ENCODE measurements at regions not wholly inside any gene's neighbourhood (a gene's known extent, or its start where the extent isn't known, plus 50 kb on each side); places are given as distances from the start of the nearest gene placed in this dataset.

DNA sequence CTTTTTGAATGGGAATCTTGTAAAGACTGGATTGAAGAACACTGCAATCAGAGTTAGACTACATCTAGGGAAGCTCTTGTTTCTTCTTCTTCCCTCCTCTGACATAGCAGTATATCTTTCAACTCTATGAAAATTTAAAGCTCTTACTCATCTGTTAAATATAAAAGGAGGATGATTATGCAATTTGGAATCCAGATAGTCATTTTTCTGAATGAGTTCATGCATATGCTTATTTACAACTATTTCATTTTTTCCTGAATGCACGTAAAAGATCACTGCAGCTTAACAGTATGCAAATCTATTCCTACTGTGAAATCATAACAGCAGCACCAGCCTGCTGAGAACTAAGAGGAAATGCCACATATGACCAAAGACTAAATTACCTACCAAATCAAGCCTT, 133.5 kb upstream of the TMCC3 start:
- no TSS peak for BruUV-seq (replicated peaks)
- no peaks in the 10 kb centered on the region for H3K27me3 Mint-ChIP-seq (ENCODE audit: unreplicated experiment)

DNA sequence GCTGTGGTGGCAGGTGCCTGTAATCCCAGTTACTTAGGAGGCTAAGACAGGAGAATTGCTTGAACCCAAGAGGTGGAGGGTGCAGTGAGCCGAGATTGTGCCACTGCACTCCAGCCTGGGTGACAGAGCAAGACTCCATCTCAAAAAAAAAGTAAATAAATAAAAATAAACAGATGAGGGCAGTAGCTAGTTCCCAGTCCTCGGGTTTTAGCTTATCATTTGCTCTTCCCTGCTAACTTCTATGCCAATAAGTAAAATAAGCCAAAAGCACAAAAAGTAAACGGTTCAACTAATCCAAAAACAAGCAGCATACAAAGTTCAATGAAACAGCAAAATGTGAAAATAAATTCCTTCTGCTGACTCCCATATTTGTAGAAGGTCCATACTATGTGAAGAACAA, 133.0 kb upstream of the TMCC3 start:
- TF ChIP-seq, protein P1, sequence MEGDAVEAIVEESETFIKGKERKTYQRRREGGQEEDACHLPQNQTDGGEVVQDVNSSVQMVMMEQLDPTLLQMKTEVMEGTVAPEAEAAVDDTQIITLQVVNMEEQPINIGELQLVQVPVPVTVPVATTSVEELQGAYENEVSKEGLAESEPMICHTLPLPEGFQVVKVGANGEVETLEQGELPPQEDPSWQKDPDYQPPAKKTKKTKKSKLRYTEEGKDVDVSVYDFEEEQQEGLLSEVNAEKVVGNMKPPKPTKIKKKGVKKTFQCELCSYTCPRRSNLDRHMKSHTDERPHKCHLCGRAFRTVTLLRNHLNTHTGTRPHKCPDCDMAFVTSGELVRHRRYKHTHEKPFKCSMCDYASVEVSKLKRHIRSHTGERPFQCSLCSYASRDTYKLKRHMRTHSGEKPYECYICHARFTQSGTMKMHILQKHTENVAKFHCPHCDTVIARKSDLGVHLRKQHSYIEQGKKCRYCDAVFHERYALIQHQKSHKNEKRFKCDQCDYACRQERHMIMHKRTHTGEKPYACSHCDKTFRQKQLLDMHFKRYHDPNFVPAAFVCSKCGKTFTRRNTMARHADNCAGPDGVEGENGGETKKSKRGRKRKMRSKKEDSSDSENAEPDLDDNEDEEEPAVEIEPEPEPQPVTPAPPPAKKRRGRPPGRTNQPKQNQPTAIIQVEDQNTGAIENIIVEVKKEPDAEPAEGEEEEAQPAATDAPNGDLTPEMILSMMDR (IDR thresholded peaks at IDR 0.05; ENCODE audit: unreplicated experiment), result no peak

More for the DNA sequence above, 133.5 kb upstream of the TMCC3 start:
- Mint-ChIP-seq H3K4me1 (ENCODE audit: low read depth, unreplicated experiment) (no peaks in the 10 kb centered on the region), H3K36me3 (ENCODE audit: insufficient read depth, unreplicated experiment) (no peaks in the 10 kb centered on the region), H3K9me3 (ENCODE audit: low read depth, unreplicated experiment) (no peaks in the 10 kb centered on the region), H3K27ac (ENCODE audit: unreplicated experiment) (no peak overlapping the region), H3K4me3 (ENCODE audit: low read depth, unreplicated experiment) (no peak overlapping the region)
- no peak for DNase-seq
- intact Hi-C loops (cut with micrococcal nuclease; ENCODE audit: unreplicated experiment), result no loop called here
- TF ChIP-seq, protein P1 (IDR thresholded peaks at IDR 0.05; ENCODE audit: unreplicated experiment), result no peak
- CTCF ChIA-PET, result interaction anchor here (1.1 kb wide), 1 partner anchor 202 kb away, joined by 3 read pairs; no protein-coding TSS in a partner anchor

DNA sequence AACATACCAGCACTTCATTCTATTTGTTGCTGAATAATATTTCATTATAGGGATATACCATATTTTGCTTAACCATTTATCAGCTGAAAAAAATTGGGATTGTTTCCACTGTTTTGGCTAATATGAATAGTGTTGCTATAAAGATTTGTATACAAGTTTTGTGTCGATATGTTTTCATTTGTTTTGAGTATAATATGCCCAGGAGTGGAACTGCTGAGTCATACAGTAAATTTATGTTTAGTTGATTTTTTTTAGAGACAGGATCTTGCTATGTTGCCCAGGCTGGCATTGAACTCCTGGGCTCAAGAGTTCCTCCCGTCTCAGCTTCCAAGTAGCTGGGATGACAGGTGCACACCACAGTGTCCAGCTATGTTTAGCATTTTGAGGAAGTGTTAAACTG, 131.5 kb upstream of the TMCC3 start:
- H3K27me3 Mint-ChIP-seq (ENCODE audit: unreplicated experiment), result peaks cover 19% of the 10 kb centered on the region
- no peaks in the 10 kb centered on the region for H3K4me1 Mint-ChIP-seq (ENCODE audit: low read depth, unreplicated experiment)
- TF ChIP-seq, protein P1 (IDR thresholded peaks at IDR 0.05; ENCODE audit: unreplicated experiment), result no peak
- CTCF ChIA-PET, result no interaction called here
- H3K36me3 Mint-ChIP-seq (ENCODE audit: insufficient read depth, unreplicated experiment), result no peaks in the 10 kb centered on the region
- BruUV-seq (replicated peaks), result no TSS peak
- no peak overlapping the region for H3K27ac Mint-ChIP-seq (ENCODE audit: unreplicated experiment)
- H3K4me3 Mint-ChIP-seq (ENCODE audit: low read depth, unreplicated experiment), result no peak overlapping the region
- DNase-seq, result no peak
- intact Hi-C loops (cut with micrococcal nuclease; ENCODE audit: unreplicated experiment), result no loop called here
- no peaks in the 10 kb centered on the region for H3K9me3 Mint-ChIP-seq (ENCODE audit: low read depth, unreplicated experiment)

More for the DNA sequence above, 133.0 kb upstream of the TMCC3 start:
- no peak for DNase-seq
- BruUV-seq (replicated peaks), result no TSS peak
- H3K27ac Mint-ChIP-seq (ENCODE audit: unreplicated experiment), result no peak overlapping the region
- H3K4me3 Mint-ChIP-seq (ENCODE audit: low read depth, unreplicated experiment), result no peak overlapping the region
- H3K27me3 Mint-ChIP-seq (ENCODE audit: unreplicated experiment), result peaks cover 4% of the 10 kb centered on the region
- intact Hi-C loops (cut with micrococcal nuclease; ENCODE audit: unreplicated experiment), result no loop called here
- no peaks in the 10 kb centered on the region for H3K36me3 Mint-ChIP-seq (ENCODE audit: insufficient read depth, unreplicated experiment)
- CTCF ChIA-PET, result interaction anchor here (1.1 kb wide), 1 partner anchor 203 kb away, joined by 3 read pairs; no protein-coding TSS in a partner anchor
- H3K9me3 Mint-ChIP-seq (ENCODE audit: low read depth, unreplicated experiment), result no peaks in the 10 kb centered on the region
- no peaks in the 10 kb centered on the region for H3K4me1 Mint-ChIP-seq (ENCODE audit: low read depth, unreplicated experiment)

DNA sequence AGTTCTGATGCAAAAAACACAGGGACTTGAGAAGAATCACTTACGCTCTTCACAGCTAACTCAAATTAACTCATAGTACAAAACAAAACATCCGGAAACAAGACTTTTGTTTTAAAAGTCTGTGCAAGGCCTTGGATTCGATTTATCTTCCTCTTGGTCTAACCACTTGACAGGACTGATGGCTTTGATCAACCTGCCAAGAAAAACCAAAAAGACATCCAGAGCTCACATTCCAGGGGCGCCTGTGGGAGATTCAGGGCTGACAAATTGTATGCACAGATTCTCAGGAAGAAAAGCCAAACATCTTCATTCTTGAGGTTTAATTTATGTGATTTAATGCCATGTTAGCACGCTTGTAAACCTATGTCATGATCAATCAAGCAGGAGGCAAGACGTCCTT, 129.1 kb upstream of the TMCC3 start:
- intact Hi-C loops (cut with micrococcal nuclease; ENCODE audit: unreplicated experiment), result no loop called here
- Mint-ChIP-seq H3K9me3 (ENCODE audit: low read depth, unreplicated experiment) (no peaks in the 10 kb centered on the region), H3K4me1 (ENCODE audit: low read depth, unreplicated experiment) (no peaks in the 10 kb centered on the region), H3K4me3 (ENCODE audit: low read depth, unreplicated experiment) (no peak overlapping the region), H3K27me3 (ENCODE audit: unreplicated experiment) (peaks cover 43% of the 10 kb centered on the region), H3K27ac (ENCODE audit: unreplicated experiment) (no peak overlapping the region), H3K36me3 (ENCODE audit: insufficient read depth, unreplicated experiment) (no peaks in the 10 kb centered on the region)
- no peak for DNase-seq
- TF ChIP-seq, protein P1 (IDR thresholded peaks at IDR 0.05; ENCODE audit: unreplicated experiment), result no peak
- CTCF ChIA-PET, result interaction anchor here (0.9 kb wide), 1 partner anchor 9 kb away, joined by 3 read pairs; no protein-coding TSS in a partner anchor
- no TSS peak for BruUV-seq (replicated peaks)

Measured in Calu3 (cell line).